GM13977 (cell line): ENCODE measurements at regions not wholly inside any gene's neighbourhood (a gene's known extent, or its start where the extent isn't known, plus 50 kb on each side); places are given as distances from the start of the nearest gene placed in this dataset.

Experiments used
- DNase-seq: peaks from one replicate; pipeline ENCODE4 v3.0.0; 2012; ENCODE audit warnings: low spot score
- in situ Hi-C: fragments of 300-500 bp; cut with MboI; formaldehyde crosslinking; loops from one replicate; pipeline ENCODE4 v1.12.0; 2022; ENCODE audit warnings: low sequenced_read_pairs, low pct_unique_long_range_greater_than_20kb, mixed read lengths, inconsistent platforms; ENCODE audit not compliant: unreplicated experiment
- TF ChIP-seq, protein P1 (sequence below): IDR thresholded peaks from 2 replicates; pipeline ENCODE4 v1.5.1; 2012; ENCODE audit warnings: mild to moderate bottlenecking, control low read depth; ENCODE audit not compliant: insufficient read depth; ENCODE audit errors: extremely low read depth, missing control alignments

DNA sequence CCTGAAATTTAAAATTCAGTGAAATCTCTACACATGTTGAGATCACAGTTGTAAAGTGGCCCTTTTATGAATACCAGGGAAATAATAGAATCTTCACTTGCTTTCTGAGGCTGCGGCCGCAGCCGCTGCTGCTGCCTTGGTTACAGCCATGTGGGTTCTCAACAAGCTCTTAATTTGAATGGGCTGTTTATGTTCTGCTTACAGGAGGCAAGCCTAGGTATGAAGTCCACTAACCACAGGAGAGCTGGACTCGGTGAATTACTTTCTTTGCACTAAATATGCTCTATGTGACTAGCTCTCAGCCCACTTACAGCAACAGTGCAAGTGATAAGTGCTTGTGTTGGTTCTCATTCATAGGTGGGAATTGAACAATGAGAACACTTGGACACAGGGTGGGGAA lies 410.8 kb downstream of the SFMBT2 start:
- TF ChIP-seq, protein P1, sequence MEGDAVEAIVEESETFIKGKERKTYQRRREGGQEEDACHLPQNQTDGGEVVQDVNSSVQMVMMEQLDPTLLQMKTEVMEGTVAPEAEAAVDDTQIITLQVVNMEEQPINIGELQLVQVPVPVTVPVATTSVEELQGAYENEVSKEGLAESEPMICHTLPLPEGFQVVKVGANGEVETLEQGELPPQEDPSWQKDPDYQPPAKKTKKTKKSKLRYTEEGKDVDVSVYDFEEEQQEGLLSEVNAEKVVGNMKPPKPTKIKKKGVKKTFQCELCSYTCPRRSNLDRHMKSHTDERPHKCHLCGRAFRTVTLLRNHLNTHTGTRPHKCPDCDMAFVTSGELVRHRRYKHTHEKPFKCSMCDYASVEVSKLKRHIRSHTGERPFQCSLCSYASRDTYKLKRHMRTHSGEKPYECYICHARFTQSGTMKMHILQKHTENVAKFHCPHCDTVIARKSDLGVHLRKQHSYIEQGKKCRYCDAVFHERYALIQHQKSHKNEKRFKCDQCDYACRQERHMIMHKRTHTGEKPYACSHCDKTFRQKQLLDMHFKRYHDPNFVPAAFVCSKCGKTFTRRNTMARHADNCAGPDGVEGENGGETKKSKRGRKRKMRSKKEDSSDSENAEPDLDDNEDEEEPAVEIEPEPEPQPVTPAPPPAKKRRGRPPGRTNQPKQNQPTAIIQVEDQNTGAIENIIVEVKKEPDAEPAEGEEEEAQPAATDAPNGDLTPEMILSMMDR, result no peak
- in situ Hi-C loops, result no loop called here
- no peak for DNase-seq

DNA sequence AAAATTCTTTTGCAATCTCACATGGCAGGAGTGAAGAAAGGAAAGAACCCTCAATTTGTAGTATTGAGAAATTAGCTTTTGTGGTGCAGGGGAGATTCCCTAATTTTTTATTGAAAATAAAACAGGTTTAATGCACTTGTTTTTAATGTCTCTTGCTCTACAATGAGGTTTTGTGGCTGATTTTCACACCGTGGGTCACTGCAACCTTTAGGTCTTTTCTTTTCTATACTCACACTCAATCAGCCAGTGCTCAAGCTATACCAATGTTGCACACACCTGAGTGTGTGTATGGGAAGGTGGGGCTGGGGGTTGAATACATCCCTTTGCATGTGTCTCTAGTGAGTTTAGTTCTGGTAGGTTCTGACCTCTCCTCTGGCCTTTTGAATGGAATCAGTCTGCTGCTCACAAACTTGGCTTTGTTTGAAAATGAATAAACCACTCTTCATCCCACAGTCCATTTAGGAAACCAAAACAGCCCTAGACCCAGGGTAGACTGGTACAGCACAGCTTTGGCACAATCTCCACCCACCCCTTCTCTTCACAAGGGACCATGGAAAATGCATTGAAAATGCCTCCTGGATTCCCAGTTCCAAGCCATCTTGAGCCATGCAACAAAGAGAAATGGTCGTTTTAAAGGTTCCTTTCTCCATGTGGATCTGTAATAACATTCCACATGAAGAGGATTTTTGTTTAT lies 411.5 kb downstream of the SFMBT2 start:
- TF ChIP-seq, protein P1, result no peak
- DNase-seq, result no peak
- in situ Hi-C loops, result no loop called here

DNA sequence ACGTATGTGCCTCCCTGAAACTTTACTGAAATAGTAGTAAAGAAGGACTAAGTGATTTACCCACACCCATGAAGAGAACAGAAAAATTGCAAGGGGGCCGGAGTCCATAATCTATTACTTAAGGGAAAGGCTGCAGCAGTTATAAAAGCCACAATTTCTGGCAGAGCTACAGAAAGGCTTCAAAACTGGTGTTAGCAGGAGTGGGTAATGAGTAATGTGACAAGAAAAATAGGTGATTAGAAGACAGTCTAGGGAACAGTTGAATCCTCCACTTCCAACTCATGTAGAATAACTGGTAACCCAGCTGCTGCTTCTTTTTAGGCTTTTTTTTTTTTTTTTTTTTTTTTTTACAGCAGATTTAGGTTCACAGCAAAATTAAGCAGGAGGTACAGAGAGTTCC lies 413.3 kb downstream of the SFMBT2 start:
- TF ChIP-seq, protein P1, result no peak
- in situ Hi-C loops, result no loop called here
- DNase-seq, result no peak

DNA sequence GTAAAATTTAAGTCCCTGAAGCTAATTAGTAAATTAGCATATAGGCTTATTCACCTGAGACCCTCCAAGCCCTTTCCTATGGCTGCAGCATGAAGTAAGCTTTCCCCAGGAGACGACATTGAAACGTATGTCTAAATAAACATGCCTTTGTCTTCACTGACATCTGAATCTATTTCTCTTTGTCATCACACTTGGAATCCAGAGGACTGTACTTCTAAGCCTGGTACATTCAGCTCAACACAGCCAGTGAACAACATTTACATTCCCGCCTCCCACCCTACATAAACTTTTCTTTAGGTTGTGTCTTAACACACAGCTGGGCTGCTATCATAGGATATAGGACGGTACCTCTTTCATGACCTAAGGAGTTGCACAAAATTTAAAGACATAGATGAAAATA lies 414.4 kb downstream of the SFMBT2 start:
- no peak for DNase-seq
- TF ChIP-seq, protein P1, result no peak
- in situ Hi-C loops, result no loop called here

DNA sequence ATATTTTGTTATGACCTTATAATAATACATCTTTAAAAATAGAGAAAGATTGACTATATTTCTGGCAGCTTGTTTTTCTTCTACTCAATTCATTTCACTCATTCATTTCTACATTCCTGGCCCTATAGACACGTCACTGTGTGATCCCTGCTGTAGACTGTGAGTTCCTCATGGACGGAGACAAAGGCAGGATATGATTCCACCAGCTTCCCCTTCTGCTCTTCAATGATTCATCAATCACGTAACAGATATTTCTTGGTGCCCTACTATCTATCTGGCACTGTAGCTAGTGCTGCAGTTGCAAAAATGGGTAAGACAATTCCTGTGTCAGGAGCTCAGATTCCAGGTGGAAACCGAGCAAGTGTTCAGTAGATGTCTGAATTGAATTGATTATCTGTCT lies 415.0 kb downstream of the SFMBT2 start:
- in situ Hi-C loops, result no loop called here
- DNase-seq, result no peak

DNA sequence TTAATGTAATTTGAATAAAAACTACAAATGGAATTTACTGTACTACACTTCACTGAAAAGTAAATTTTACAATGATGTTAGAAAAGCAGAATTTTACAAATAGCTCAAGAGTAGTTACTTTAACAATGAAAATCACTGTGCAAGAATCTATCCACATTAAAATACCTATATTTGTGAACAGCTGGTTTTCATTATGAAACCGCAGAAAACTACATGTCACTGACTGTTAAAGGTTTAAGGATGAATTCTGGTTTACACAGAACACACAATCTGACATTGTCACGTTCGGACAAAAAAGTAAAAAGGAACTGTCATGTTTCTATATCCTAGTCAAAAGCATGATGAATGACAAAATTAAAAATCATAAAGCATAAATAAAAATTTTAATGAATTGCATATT lies 415.3 kb upstream of the PRKCQ start:
- TF ChIP-seq, protein P1, result no peak
- DNase-seq, result no peak
- in situ Hi-C loops, result no loop called here

More for the DNA sequence above, 415.0 kb downstream of the SFMBT2 start:
- TF ChIP-seq, protein P1, result no peak
